ENCODE measurements at regions not wholly inside any gene's neighbourhood (a gene's known extent, or its start where the extent isn't known, plus 50 kb on each side); places are given as distances from the start of the nearest gene placed in this dataset.
"Not testable (repeated sequence)": the region's sequence is repeated elsewhere in the genome, so short reads cannot be mapped to it uniquely, and the experiment has no call there.

GRCh38 chr15:69554279-69554961 lies 101.8 kb downstream of the RPLP1 start:
- DNase-seq: peak; percentile 38 to 69

GRCh38 chr15:69555080-69555479 lies 102.5 kb downstream of the RPLP1 start:
- DNase-seq: no peak

GRCh38 chr15:69556344-69556743 lies 103.7 kb downstream of the RPLP1 start:
- no peak for DNase-seq

- DNase-seq: no peak
These were observed 104.5 kb downstream of the RPLP1 start for GRCh38 chr15:69557020-69557706.

- no peak for DNase-seq
These were observed 105.2 kb downstream of the RPLP1 start for GRCh38 chr15:69557707-69558409.

- DNase-seq: no peak
These were observed 107.0 kb downstream of the RPLP1 start for GRCh38 chr15:69559440-69560190.

- no peak for DNase-seq
These were observed 108.6 kb downstream of the RPLP1 start for GRCh38 chr15:69561071-69561784.

- no peak for DNase-seq
These were observed 109.5 kb downstream of the RPLP1 start for GRCh38 chr15:69562116-69562515.

- no peak for DNase-seq
These were observed 109.9 kb downstream of the RPLP1 start for GRCh38 chr15:69562564-69562963.

- DNase-seq: no peak
These were observed 112.5 kb downstream of the RPLP1 start for GRCh38 chr15:69565066-69565655.

GRCh38 chr15:69567238-69567760 lies 114.7 kb downstream of the RPLP1 start:
- not testable (repeated sequence) for DNase-seq

- DNase-seq: no peak
These were observed 115.8 kb downstream of the RPLP1 start for GRCh38 chr15:69568173-69569009.

GRCh38 chr15:69570454-69570853 lies 117.8 kb downstream of the RPLP1 start:
- DNase-seq: no peak

- no peak for DNase-seq
These were observed 118.4 kb downstream of the RPLP1 start for GRCh38 chr15:69570997-69571396.

- DNase-seq: not testable (repeated sequence)
These were observed 120.7 kb downstream of the RPLP1 start for GRCh38 chr15:69573278-69573677.

GRCh38 chr15:69573815-69574475 lies 121.3 kb downstream of the RPLP1 start:
- no peak for DNase-seq

GRCh38 chr15:69574506-69574905 lies 121.9 kb downstream of the RPLP1 start:
- no peak for DNase-seq

- no peak for DNase-seq
These were observed 122.8 kb downstream of the RPLP1 start for GRCh38 chr15:69575387-69575786.

GRCh38 chr15:69576035-69576526 lies 123.5 kb downstream of the RPLP1 start:
- DNase-seq: peak in 1 of 2 experiments; percentile 71

- no peak for DNase-seq
These were observed 124.3 kb downstream of the RPLP1 start for GRCh38 chr15:69576948-69577351.
